ENCODE measurements at regions not wholly inside any gene's neighbourhood (a gene's known extent, or its start where the extent isn't known, plus 50 kb on each side); places are given as distances from the start of the nearest gene placed in this dataset.

GRCh38 chr4:132669786-132670185 lies 479.3 kb upstream of the PCDH10 start:
- H3K4me2 ChIP-seq (ENCODE audit: insufficient read depth, low read length) = no peak overlapping the region
- H3K4me1 ChIP-seq (ENCODE audit: insufficient read depth, low read length) = no peaks in the 10 kb centered on the region
- H3K4me3 ChIP-seq (ENCODE audit: low read depth in 1 of 2, low read length in 2 of 2) = no peak overlapping the region
- no peak overlapping the region for H2AFZ ChIP-seq (ENCODE audit: low read depth, low read length)
- no peaks in the 10 kb centered on the region for H3K27me3 ChIP-seq (ENCODE audit: insufficient read depth, low read length, poor library complexity)
- H3K9ac ChIP-seq (ENCODE audit: low read depth, low read length) = no peak overlapping the region
- no peaks in the 10 kb centered on the region for H3K79me2 ChIP-seq (ENCODE audit: insufficient read depth, low read length)
- no peaks in the 10 kb centered on the region for H4K20me1 ChIP-seq (ENCODE audit: insufficient read depth, low read length)
- TF ChIP-seq EZH2 (IDR thresholded peaks at IDR 0.05; ENCODE audit: borderline replicate concordance, low read depth, low read length, severe bottlenecking) = no peak
- no peak for TF ChIP-seq CTCF (IDR thresholded peaks at IDR 0.05; ENCODE audit: borderline replicate concordance, extremely low read depth, low read length, poor library complexity, severe bottlenecking)
- DNase-seq (no peak), ATAC-seq (ENCODE audit: insufficient read depth, low read depth) (no peak)
- H3K36me3 ChIP-seq (ENCODE audit: insufficient read depth, low read length) = no peaks in the 10 kb centered on the region
- no peak overlapping the region for H3K27ac ChIP-seq (ENCODE audit: low read length)
- H3K9me3 ChIP-seq (ENCODE audit: insufficient read depth, low read length, severe bottlenecking) = peaks cover 4% of the 10 kb centered on the region

GRCh38 chr4:132670557-132670956 lies 478.5 kb upstream of the PCDH10 start:
- no peak overlapping the region for H2AFZ ChIP-seq (ENCODE audit: low read depth, low read length)
- H3K27me3 ChIP-seq (ENCODE audit: insufficient read depth, low read length, poor library complexity) = no peaks in the 10 kb centered on the region
- TF ChIP-seq CTCF (IDR thresholded peaks at IDR 0.05; ENCODE audit: borderline replicate concordance, extremely low read depth, low read length, poor library complexity, severe bottlenecking) (no peak), EZH2 (IDR thresholded peaks at IDR 0.05; ENCODE audit: borderline replicate concordance, low read depth, low read length, severe bottlenecking) (no peak)
- no peaks in the 10 kb centered on the region for H3K36me3 ChIP-seq (ENCODE audit: insufficient read depth, low read length)
- H3K4me3 ChIP-seq (ENCODE audit: low read depth in 1 of 2, low read length in 2 of 2) = no peak overlapping the region
- H3K9me3 ChIP-seq (ENCODE audit: insufficient read depth, low read length, severe bottlenecking) = peaks cover 4% of the 10 kb centered on the region
- H3K9ac ChIP-seq (ENCODE audit: low read depth, low read length) = no peak overlapping the region
- ATAC-seq (ENCODE audit: insufficient read depth, low read depth) (no peak), DNase-seq (no peak)
- no peaks in the 10 kb centered on the region for H3K79me2 ChIP-seq (ENCODE audit: insufficient read depth, low read length)
- H3K4me2 ChIP-seq (ENCODE audit: insufficient read depth, low read length) = no peak overlapping the region
- H4K20me1 ChIP-seq (ENCODE audit: insufficient read depth, low read length) = no peaks in the 10 kb centered on the region
- H3K27ac ChIP-seq (ENCODE audit: low read length) = no peak overlapping the region
- no peaks in the 10 kb centered on the region for H3K4me1 ChIP-seq (ENCODE audit: insufficient read depth, low read length)

- H3K36me3 ChIP-seq (ENCODE audit: insufficient read depth, low read length) = no peaks in the 10 kb centered on the region
- H3K9me3 ChIP-seq (ENCODE audit: insufficient read depth, low read length, severe bottlenecking) = peaks cover 16% of the 10 kb centered on the region
- no peaks in the 10 kb centered on the region for H3K79me2 ChIP-seq (ENCODE audit: insufficient read depth, low read length)
- H2AFZ ChIP-seq (ENCODE audit: low read depth, low read length) = no peak overlapping the region
- no peak overlapping the region for H3K4me2 ChIP-seq (ENCODE audit: insufficient read depth, low read length)
- DNase-seq = peak; percentile 20
- no peak overlapping the region for H3K4me3 ChIP-seq (ENCODE audit: low read depth in 1 of 2, low read length in 2 of 2)
- no peaks in the 10 kb centered on the region for H3K27me3 ChIP-seq (ENCODE audit: insufficient read depth, low read length, poor library complexity)
- H3K9ac ChIP-seq (ENCODE audit: low read depth, low read length) = no peak overlapping the region
- H3K27ac ChIP-seq (ENCODE audit: low read length) = no peak overlapping the region
- peaks cover 18% of the 10 kb centered on the region for H3K4me1 ChIP-seq (ENCODE audit: insufficient read depth, low read length)
- no peak for ATAC-seq (ENCODE audit: insufficient read depth, low read depth)
- no peaks in the 10 kb centered on the region for H4K20me1 ChIP-seq (ENCODE audit: insufficient read depth, low read length)
- no peak for TF ChIP-seq EZH2 (IDR thresholded peaks at IDR 0.05; ENCODE audit: borderline replicate concordance, low read depth, low read length, severe bottlenecking)
- no peak for TF ChIP-seq CTCF (IDR thresholded peaks at IDR 0.05; ENCODE audit: borderline replicate concordance, extremely low read depth, low read length, poor library complexity, severe bottlenecking)
Observed at GRCh38 chr4:132683957-132684356, 465.1 kb upstream of the PCDH10 start.

GRCh38 chr4:132691026-132691425 lies 458.1 kb upstream of the PCDH10 start:
- no peaks in the 10 kb centered on the region for H3K79me2 ChIP-seq (ENCODE audit: insufficient read depth, low read length)
- H2AFZ ChIP-seq (ENCODE audit: low read depth, low read length) = no peak overlapping the region
- H3K4me1 ChIP-seq (ENCODE audit: insufficient read depth, low read length) = no peaks in the 10 kb centered on the region

More at GRCh38 chr4:132691026-132691425, 458.1 kb upstream of the PCDH10 start:
- DNase-seq (no peak), ATAC-seq (ENCODE audit: insufficient read depth, low read depth) (no peak)
- Histone ChIP-seq H3K27me3 (ENCODE audit: insufficient read depth, low read length, poor library complexity) (no peaks in the 10 kb centered on the region), H3K9me3 (ENCODE audit: insufficient read depth, low read length, severe bottlenecking) (peaks cover 11% of the 10 kb centered on the region), H3K4me3 (ENCODE audit: low read depth in 1 of 2, low read length in 2 of 2) (no peak overlapping the region), H4K20me1 (ENCODE audit: insufficient read depth, low read length) (no peaks in the 10 kb centered on the region), H3K9ac (ENCODE audit: low read depth, low read length) (no peak overlapping the region), H3K36me3 (ENCODE audit: insufficient read depth, low read length) (no peaks in the 10 kb centered on the region), H3K4me2 (ENCODE audit: insufficient read depth, low read length) (no peak overlapping the region), H3K27ac (ENCODE audit: low read length) (no peak overlapping the region)
- TF ChIP-seq CTCF (IDR thresholded peaks at IDR 0.05; ENCODE audit: borderline replicate concordance, extremely low read depth, low read length, poor library complexity, severe bottlenecking) (no peak), EZH2 (IDR thresholded peaks at IDR 0.05; ENCODE audit: borderline replicate concordance, low read depth, low read length, severe bottlenecking) (no peak)
